ENCODE measurements at regions not wholly inside any gene's neighbourhood (a gene's known extent, or its start where the extent isn't known, plus 50 kb on each side); places are given as distances from the start of the nearest gene placed in this dataset.

DNA sequence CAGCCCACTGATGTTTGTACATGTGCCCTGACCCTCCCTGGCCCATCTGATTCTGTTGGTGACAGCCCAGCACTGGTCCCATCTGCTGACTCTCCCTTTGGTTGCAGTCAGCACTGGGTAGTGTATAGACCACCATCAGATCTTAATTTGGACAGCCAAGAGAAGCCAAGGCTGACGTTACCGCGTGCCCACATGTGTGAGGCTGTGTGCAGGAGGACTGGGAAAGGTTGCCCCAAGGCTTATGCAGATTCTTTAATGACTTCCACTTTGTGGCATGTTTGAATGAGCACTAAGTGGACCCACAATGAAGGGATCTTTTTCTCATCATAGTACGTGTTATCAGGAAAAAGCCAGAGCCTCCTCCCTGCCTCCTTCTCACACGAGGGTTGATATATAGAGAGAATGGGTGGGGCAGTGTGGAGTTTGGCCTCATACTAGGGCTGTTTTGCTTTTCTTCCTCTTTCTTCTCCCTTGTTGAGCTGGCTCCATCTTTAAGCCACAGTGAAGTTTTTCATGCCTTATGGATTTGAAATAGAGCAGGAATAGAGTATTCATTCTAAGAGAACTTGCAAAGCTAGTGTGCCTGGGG, 93.5 kb downstream of the NAV1 start:
- H3K4me1 ChIP-seq (ENCODE audit: control insufficient read depth in 1 of 2, insufficient read depth in 2 of 2, low read depth in 1 of 2, low read length in 1 of 2) = peaks cover 26 to 34% of the 10 kb centered on the region in 2 experiments
- peaks cover 54 to 56% of the 10 kb centered on the region in 2 experiments for H3K36me3 ChIP-seq (replicated peaks in 1 of 2; ENCODE audit: control insufficient read depth in 1 of 2, insufficient read depth in 2 of 2, low read length in 1 of 2)
- no peaks in the 10 kb centered on the region for H3K9me2 ChIP-seq
- no peak for TF ChIP-seq YY1 (IDR thresholded peaks at IDR 0.05; ENCODE audit: low read depth)
- TF ChIP-seq CHD2 (IDR thresholded peaks at IDR 0.05; ENCODE audit: low read length, partially characterized antibody) = no peak
- no peak for TF ChIP-seq TCF12 (IDR thresholded peaks at IDR 0.05)
- TF ChIP-seq, protein P1, sequence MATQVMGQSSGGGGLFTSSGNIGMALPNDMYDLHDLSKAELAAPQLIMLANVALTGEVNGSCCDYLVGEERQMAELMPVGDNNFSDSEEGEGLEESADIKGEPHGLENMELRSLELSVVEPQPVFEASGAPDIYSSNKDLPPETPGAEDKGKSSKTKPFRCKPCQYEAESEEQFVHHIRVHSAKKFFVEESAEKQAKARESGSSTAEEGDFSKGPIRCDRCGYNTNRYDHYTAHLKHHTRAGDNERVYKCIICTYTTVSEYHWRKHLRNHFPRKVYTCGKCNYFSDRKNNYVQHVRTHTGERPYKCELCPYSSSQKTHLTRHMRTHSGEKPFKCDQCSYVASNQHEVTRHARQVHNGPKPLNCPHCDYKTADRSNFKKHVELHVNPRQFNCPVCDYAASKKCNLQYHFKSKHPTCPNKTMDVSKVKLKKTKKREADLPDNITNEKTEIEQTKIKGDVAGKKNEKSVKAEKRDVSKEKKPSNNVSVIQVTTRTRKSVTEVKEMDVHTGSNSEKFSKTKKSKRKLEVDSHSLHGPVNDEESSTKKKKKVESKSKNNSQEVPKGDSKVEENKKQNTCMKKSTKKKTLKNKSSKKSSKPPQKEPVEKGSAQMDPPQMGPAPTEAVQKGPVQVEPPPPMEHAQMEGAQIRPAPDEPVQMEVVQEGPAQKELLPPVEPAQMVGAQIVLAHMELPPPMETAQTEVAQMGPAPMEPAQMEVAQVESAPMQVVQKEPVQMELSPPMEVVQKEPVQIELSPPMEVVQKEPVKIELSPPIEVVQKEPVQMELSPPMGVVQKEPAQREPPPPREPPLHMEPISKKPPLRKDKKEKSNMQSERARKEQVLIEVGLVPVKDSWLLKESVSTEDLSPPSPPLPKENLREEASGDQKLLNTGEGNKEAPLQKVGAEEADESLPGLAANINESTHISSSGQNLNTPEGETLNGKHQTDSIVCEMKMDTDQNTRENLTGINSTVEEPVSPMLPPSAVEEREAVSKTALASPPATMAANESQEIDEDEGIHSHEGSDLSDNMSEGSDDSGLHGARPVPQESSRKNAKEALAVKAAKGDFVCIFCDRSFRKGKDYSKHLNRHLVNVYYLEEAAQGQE (IDR thresholded peaks at IDR 0.05; ENCODE audit: low read depth, low read length) = no peak
- TF ChIP-seq JUND (IDR thresholded peaks at IDR 0.05) = no peak
- no peak for TF ChIP-seq GABPA (IDR thresholded peaks at IDR 0.05; ENCODE audit: low read depth)
- TF ChIP-seq, protein P2, sequence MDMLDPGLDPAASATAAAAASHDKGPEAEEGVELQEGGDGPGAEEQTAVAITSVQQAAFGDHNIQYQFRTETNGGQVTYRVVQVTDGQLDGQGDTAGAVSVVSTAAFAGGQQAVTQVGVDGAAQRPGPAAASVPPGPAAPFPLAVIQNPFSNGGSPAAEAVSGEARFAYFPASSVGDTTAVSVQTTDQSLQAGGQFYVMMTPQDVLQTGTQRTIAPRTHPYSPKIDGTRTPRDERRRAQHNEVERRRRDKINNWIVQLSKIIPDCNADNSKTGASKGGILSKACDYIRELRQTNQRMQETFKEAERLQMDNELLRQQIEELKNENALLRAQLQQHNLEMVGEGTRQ (IDR thresholded peaks at IDR 0.05; ENCODE audit: borderline replicate concordance, low read depth, low read length) = no peak
- TF ChIP-seq TAF1 (IDR thresholded peaks at IDR 0.05; ENCODE audit: borderline replicate concordance, low read depth, low read length) = no peak
- no peak for TF ChIP-seq MXI1 (IDR thresholded peaks at IDR 0.05; ENCODE audit: low read depth, low read length)
- no peak for TF ChIP-seq RCOR1 (IDR thresholded peaks at IDR 0.05; ENCODE audit: low read length)
- TF ChIP-seq FOXM1 (IDR thresholded peaks at IDR 0.05; ENCODE audit: low read depth) = no peak
- TF ChIP-seq, protein P3, sequence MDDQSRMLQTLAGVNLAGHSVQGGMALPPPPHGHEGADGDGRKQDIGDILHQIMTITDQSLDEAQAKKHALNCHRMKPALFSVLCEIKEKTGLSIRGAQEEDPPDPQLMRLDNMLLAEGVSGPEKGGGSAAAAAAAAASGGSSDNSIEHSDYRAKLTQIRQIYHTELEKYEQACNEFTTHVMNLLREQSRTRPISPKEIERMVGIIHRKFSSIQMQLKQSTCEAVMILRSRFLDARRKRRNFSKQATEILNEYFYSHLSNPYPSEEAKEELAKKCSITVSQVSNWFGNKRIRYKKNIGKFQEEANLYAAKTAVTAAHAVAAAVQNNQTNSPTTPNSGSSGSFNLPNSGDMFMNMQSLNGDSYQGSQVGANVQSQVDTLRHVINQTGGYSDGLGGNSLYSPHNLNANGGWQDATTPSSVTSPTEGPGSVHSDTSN (IDR thresholded peaks at IDR 0.05) = no peak
- TF ChIP-seq, protein P4, sequence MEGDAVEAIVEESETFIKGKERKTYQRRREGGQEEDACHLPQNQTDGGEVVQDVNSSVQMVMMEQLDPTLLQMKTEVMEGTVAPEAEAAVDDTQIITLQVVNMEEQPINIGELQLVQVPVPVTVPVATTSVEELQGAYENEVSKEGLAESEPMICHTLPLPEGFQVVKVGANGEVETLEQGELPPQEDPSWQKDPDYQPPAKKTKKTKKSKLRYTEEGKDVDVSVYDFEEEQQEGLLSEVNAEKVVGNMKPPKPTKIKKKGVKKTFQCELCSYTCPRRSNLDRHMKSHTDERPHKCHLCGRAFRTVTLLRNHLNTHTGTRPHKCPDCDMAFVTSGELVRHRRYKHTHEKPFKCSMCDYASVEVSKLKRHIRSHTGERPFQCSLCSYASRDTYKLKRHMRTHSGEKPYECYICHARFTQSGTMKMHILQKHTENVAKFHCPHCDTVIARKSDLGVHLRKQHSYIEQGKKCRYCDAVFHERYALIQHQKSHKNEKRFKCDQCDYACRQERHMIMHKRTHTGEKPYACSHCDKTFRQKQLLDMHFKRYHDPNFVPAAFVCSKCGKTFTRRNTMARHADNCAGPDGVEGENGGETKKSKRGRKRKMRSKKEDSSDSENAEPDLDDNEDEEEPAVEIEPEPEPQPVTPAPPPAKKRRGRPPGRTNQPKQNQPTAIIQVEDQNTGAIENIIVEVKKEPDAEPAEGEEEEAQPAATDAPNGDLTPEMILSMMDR (IDR thresholded peaks at IDR 0.05) = no peak
- no peak for TF ChIP-seq MEF2A (IDR thresholded peaks at IDR 0.05; ENCODE audit: borderline replicate concordance, low read depth)
- no peak for TF ChIP-seq NRF1 (IDR thresholded peaks at IDR 0.05; ENCODE audit: low read depth, low read length)
- TF ChIP-seq FOXJ3 (CRISPR knock-in tag; IDR thresholded peaks at IDR 0.05) = no peak
- no peak for TF ChIP-seq RAD21 (IDR thresholded peaks at IDR 0.05; ENCODE audit: low read length)
- H3K79me2 ChIP-seq (ENCODE audit: insufficient read depth) = peaks cover 99% of the 10 kb centered on the region
- ChIA-PET POLR2A (no interaction called here), CTCF (interaction anchor here (1.1 kb wide), 1 partner anchor 15 kb away, joined by 3 read pairs; no protein-coding TSS in a partner anchor)
- no peak overlapping the region for H2AFZ ChIP-seq (ENCODE audit: low read depth)
- H3K9ac ChIP-seq = no peak overlapping the region
- H3K9me3 ChIP-seq = no peaks in the 10 kb centered on the region
- no peak overlapping the region for H3K27ac ChIP-seq (ENCODE audit: low read depth in 2 of 2, low read length in 1 of 2)
- H3K4me3 ChIP-seq (ENCODE audit: low read depth in 2 of 2, low read length in 1 of 2) = no peak overlapping the region
- H3K27me3 ChIP-seq (ENCODE audit: insufficient read depth) = no peaks in the 10 kb centered on the region
- peaks cover 27% of the 10 kb centered on the region for H3F3A ChIP-seq (replicated peaks; ENCODE audit: insufficient read depth)
- H4K20me1 ChIP-seq (ENCODE audit: insufficient read depth) = peaks cover 69% of the 10 kb centered on the region; the same call in 1 of the 2 replicates
- 84% methylated on average over 2 of the region's 5 CpGs for WGBS (ENCODE audit: low lambda C conversion rate)
- no peak overlapping the region for H3K4me2 ChIP-seq
- no peak for DNase-seq
